Astrocyte of the cerebellum (primary cell): ENCODE measurements at regions not wholly inside any gene's neighbourhood (a gene's known extent, or its start where the extent isn't known, plus 50 kb on each side); places are given as distances from the start of the nearest gene placed in this dataset.

Experiments
- DNase-seq: peaks from one replicate; pipeline ENCODE4 v3.0.0-alpha.2; 2011; ENCODE audit warnings: low read depth
- H3K4me3 ChIP-seq: 2 replicates; pipeline ENCODE4 v1.5.1; 2011; ENCODE audit warnings: mild to moderate bottlenecking, low read depth, low read length, moderate library complexity
- CTCF ChIP-seq: IDR thresholded peaks from 2 replicates; pipeline ENCODE4 v1.5.1; 2012; ENCODE audit warnings: low read length, low read depth, moderate library complexity, mild to moderate bottlenecking; ENCODE audit errors: missing control alignments
- in situ Hi-C: cut with HindIII; loops from 2 replicates; pipeline ENCODE4 v1.10.0; 2017; ENCODE audit warnings: low sequenced_read_pairs

- no peak overlapping the region for H3K4me3 ChIP-seq
- no peak for DNase-seq
- no peak for TF ChIP-seq CTCF
- in situ Hi-C loops, result no loop called here
These were observed 66.9 kb upstream of the GSC start for GRCh38 chr14:94836849-94837248.

- TF ChIP-seq CTCF, result no peak
- no peak for DNase-seq
- no peak overlapping the region for H3K4me3 ChIP-seq
- in situ Hi-C loops, result no loop called here
These were observed 63.7 kb upstream of the GSC start for GRCh38 chr14:94833633-94834032.

- DNase-seq, result no peak
- no peak for TF ChIP-seq CTCF
- in situ Hi-C loops, result no loop called here
- H3K4me3 ChIP-seq, result no peak overlapping the region
These were observed 61.2 kb upstream of the GSC start for GRCh38 chr14:94831085-94831484.

GRCh38 chr14:94827711-94828447 is 58.0 kb upstream of the GSC start:
- H3K4me3 ChIP-seq, result no peak overlapping the region
- no peak for TF ChIP-seq CTCF
- in situ Hi-C loops, result no loop called here
- no peak for DNase-seq

GRCh38 chr14:94826774-94827173 is 56.9 kb upstream of the GSC start:
- TF ChIP-seq CTCF, result no peak
- in situ Hi-C loops, result no loop called here
- no peak overlapping the region for H3K4me3 ChIP-seq
- DNase-seq, result no peak

- no peak overlapping the region for H3K4me3 ChIP-seq
- in situ Hi-C loops, result no loop called here
- no peak for DNase-seq
- no peak for TF ChIP-seq CTCF
These were observed 53.8 kb upstream of the GSC start for GRCh38 chr14:94823556-94824341.
